ENCODE measurements at regions not wholly inside any gene's neighbourhood (a gene's known extent, or its start where the extent isn't known, plus 50 kb on each side); places are given as distances from the start of the nearest gene placed in this dataset.

- H3K4me3 Mint-ChIP-seq (ENCODE audit: unreplicated experiment), result no peak overlapping the region
- H3K9me3 Mint-ChIP-seq (ENCODE audit: low read depth), result peaks cover 4% of the 10 kb centered on the region
- H3K36me3 Mint-ChIP-seq (ENCODE audit: low read depth), result peaks cover 2% of the 10 kb centered on the region
- H3K27me3 Mint-ChIP-seq (ENCODE audit: low read depth), result peaks cover 25% of the 10 kb centered on the region
- H3K4me1 Mint-ChIP-seq (ENCODE audit: low read depth), result no peaks in the 10 kb centered on the region
- TF ChIP-seq, protein P1, sequence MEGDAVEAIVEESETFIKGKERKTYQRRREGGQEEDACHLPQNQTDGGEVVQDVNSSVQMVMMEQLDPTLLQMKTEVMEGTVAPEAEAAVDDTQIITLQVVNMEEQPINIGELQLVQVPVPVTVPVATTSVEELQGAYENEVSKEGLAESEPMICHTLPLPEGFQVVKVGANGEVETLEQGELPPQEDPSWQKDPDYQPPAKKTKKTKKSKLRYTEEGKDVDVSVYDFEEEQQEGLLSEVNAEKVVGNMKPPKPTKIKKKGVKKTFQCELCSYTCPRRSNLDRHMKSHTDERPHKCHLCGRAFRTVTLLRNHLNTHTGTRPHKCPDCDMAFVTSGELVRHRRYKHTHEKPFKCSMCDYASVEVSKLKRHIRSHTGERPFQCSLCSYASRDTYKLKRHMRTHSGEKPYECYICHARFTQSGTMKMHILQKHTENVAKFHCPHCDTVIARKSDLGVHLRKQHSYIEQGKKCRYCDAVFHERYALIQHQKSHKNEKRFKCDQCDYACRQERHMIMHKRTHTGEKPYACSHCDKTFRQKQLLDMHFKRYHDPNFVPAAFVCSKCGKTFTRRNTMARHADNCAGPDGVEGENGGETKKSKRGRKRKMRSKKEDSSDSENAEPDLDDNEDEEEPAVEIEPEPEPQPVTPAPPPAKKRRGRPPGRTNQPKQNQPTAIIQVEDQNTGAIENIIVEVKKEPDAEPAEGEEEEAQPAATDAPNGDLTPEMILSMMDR (IDR thresholded peaks at IDR 0.05), result no peak
- no peak overlapping the region for H3K27ac Mint-ChIP-seq (ENCODE audit: unreplicated experiment)
- DNase-seq (ENCODE audit: low spot score), result no peak
Measured at GRCh38 chr17:68665373-68665772, 64.2 kb upstream of the FAM20A start.

DNA sequence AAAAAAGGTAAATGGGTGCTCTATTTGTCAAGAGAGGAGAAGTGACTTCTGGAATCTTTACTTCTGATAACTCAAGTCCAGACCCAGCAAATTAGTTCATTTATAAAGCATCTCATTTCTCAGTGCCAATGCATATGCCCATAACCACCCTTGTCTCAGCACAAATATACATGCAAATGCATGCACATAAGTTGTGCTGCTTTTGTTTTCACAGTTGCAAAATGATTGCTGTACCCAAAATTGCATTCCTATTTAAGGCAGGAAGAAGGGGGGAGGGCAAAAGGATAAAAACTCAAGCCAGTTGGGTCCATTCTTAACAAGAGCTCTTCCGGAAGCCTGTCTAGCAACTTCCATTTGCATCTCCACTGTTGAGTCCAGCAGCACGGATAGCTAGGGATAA is 61.3 kb upstream of the FAM20A start:
- Mint-ChIP-seq H3K27ac (ENCODE audit: unreplicated experiment) (no peak overlapping the region), H3K4me3 (ENCODE audit: unreplicated experiment) (no peak overlapping the region), H3K4me1 (ENCODE audit: low read depth) (no peaks in the 10 kb centered on the region), H3K36me3 (ENCODE audit: low read depth) (peaks cover 2% of the 10 kb centered on the region), H3K27me3 (ENCODE audit: low read depth) (peaks cover 9% of the 10 kb centered on the region), H3K9me3 (ENCODE audit: low read depth) (peaks cover 4% of the 10 kb centered on the region)
- no peak for DNase-seq (ENCODE audit: low spot score)
- TF ChIP-seq, protein P1 (IDR thresholded peaks at IDR 0.05), result no peak

DNA sequence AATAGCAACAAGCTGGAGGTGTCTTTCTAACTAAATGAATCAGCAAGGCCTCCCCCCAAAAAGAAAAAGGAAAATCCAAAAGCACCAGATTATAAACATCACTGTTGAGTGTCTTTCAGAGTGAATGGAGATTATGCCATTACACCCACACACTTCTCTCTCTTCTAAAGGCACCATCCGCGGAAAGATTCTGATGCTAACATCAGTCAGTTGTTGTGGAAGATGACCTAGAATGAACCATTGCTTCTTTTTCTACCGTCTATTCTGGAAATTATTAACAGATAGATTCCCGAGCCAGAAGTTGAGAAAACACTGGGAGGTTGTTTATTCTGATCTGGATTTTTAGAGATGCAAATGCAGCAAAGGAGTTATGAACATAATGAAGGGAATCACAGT is 60.9 kb upstream of the FAM20A start:
- Mint-ChIP-seq H3K9me3 (ENCODE audit: low read depth) (peaks cover 4% of the 10 kb centered on the region), H3K36me3 (ENCODE audit: low read depth) (peaks cover 2% of the 10 kb centered on the region), H3K4me1 (ENCODE audit: low read depth) (no peaks in the 10 kb centered on the region), H3K27me3 (ENCODE audit: low read depth) (peaks cover 8% of the 10 kb centered on the region), H3K27ac (ENCODE audit: unreplicated experiment) (no peak overlapping the region), H3K4me3 (ENCODE audit: unreplicated experiment) (no peak overlapping the region)
- DNase-seq (ENCODE audit: low spot score), result no peak
- TF ChIP-seq, protein P1 (IDR thresholded peaks at IDR 0.05), result no peak

GRCh38 chr17:68661265-68662036 is 60.3 kb upstream of the FAM20A start:
- peaks cover 5% of the 10 kb centered on the region for H3K27me3 Mint-ChIP-seq (ENCODE audit: low read depth)
- no peaks in the 10 kb centered on the region for H3K4me1 Mint-ChIP-seq (ENCODE audit: low read depth)
- peaks cover 2% of the 10 kb centered on the region for H3K36me3 Mint-ChIP-seq (ENCODE audit: low read depth)
- TF ChIP-seq, protein P1 (IDR thresholded peaks at IDR 0.05), result no peak
- H3K4me3 Mint-ChIP-seq (ENCODE audit: unreplicated experiment), result no peak overlapping the region
- H3K27ac Mint-ChIP-seq (ENCODE audit: unreplicated experiment), result no peak overlapping the region
- no peak for DNase-seq (ENCODE audit: low spot score)
- peaks cover 4% of the 10 kb centered on the region for H3K9me3 Mint-ChIP-seq (ENCODE audit: low read depth)

- Mint-ChIP-seq H3K27ac (ENCODE audit: unreplicated experiment) (no peak overlapping the region), H3K27me3 (ENCODE audit: low read depth) (no peaks in the 10 kb centered on the region), H3K4me1 (ENCODE audit: low read depth) (no peaks in the 10 kb centered on the region), H3K9me3 (ENCODE audit: low read depth) (peaks cover 4% of the 10 kb centered on the region), H3K36me3 (ENCODE audit: low read depth) (peaks cover 2% of the 10 kb centered on the region), H3K4me3 (ENCODE audit: unreplicated experiment) (no peak overlapping the region)
- TF ChIP-seq, protein P1 (IDR thresholded peaks at IDR 0.05), result no peak
- no peak for DNase-seq (ENCODE audit: low spot score)
Measured at GRCh38 chr17:68660302-68660701, 59.1 kb upstream of the FAM20A start.

Data from chondrocyte (in vitro differentiated cells).